Activated T-cell treated with anti-CD3 and anti-CD28 coated beads, Interleukin-2, amount 50 U/mL, for 72 hours (primary cell): ENCODE measurements at regions not wholly inside any gene's neighbourhood (a gene's known extent, or its start where the extent isn't known, plus 50 kb on each side); places are given as distances from the start of the nearest gene placed in this dataset.
"Not testable (repeated sequence)": the region's sequence is repeated elsewhere in the genome, so short reads cannot be mapped to it uniquely, and the experiment has no call there.

Experiments
- ATAC-seq, 2 donors: fragments of 150-1000 bp; cut with Tn5 transposase; replicated peaks in 1 of 2; 2 replicates each; pipeline ENCODE4 v1.10.0; 2021; ENCODE audit warnings: moderate library complexity in 2 of 2, mild to moderate bottlenecking in 1 of 2
- DNase-seq, 2 donors: peaks; one replicate each; pipeline ENCODE4 v3.0.0; 2021 to 2022; ENCODE audit warnings: mixed read lengths in 1 of 2
- H3K27ac Mint-ChIP-seq: one replicate; pipeline ENCODE4 v1.8.0; 2022; ENCODE audit warnings: mild to moderate bottlenecking, moderate library complexity, mixed read lengths
- H3K27me3 Mint-ChIP-seq: one replicate; pipeline ENCODE4 v1.8.0; 2022; ENCODE audit warnings: low read depth, mixed read lengths
- H3K36me3 Mint-ChIP-seq, 2 donors: one replicate each; pipeline ENCODE4 v1.8.0; 2022; ENCODE audit warnings: mixed read lengths in 2 of 2, mild to moderate bottlenecking in 1 of 2; ENCODE audit not compliant: insufficient read depth in 2 of 2
- H3K4me1 Mint-ChIP-seq: one replicate; pipeline ENCODE4 v1.8.0; 2022; ENCODE audit warnings: low read depth, mixed read lengths
- H3K4me3 Mint-ChIP-seq, 2 donors: one replicate each; pipeline ENCODE4 v1.8.0; 2022; ENCODE audit warnings: mild to moderate bottlenecking in 2 of 2, mixed read lengths in 2 of 2, moderate library complexity in 2 of 2
- H3K9me3 Mint-ChIP-seq, 2 donors: one replicate each; pipeline ENCODE4 v1.8.0; 2022; ENCODE audit warnings: mixed read lengths in 2 of 2

DNA sequence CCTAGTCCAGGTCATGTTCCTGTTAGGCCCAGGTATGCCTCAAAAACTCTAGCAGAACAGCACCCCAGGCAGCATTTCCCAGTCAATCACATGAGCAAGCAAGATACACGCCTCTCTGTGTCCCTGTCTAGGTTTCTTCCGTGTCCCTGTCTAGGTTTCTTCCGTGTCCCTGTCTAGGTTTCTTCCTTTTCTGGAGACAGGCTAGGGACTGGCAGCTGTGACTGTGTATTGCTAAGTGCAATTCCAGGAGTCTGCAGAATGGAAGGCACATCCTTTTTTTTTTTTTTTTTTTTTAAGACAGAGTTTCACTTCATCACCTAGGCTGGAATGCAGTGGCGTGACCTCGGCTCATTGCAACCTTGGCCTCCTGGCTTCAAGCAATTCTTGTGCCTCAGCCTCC is 77.6 kb downstream of the SETD4 start:
- H3K27me3 Mint-ChIP-seq = peaks cover 18% of the 10 kb centered on the region
- H3K4me3 Mint-ChIP-seq = no peak overlapping the region
- no peak overlapping the region for H3K27ac Mint-ChIP-seq
- ATAC-seq = no peak
- H3K36me3 Mint-ChIP-seq = peaks cover 0 to 3% of the 10 kb centered on the region in 2 donors
- no peaks in the 10 kb centered on the region for H3K4me1 Mint-ChIP-seq
- H3K9me3 Mint-ChIP-seq = peaks cover 0 to 2% of the 10 kb centered on the region in 2 donors
- no peak for DNase-seq

- H3K27me3 Mint-ChIP-seq = peaks cover 18% of the 10 kb centered on the region
- DNase-seq (no peak), ATAC-seq (no peak)
- peaks cover 0 to 3% of the 10 kb centered on the region in 2 donors for H3K36me3 Mint-ChIP-seq
- peaks cover 0 to 2% of the 10 kb centered on the region in 2 donors for H3K9me3 Mint-ChIP-seq
- no peak overlapping the region for H3K4me3 Mint-ChIP-seq
- no peaks in the 10 kb centered on the region for H3K4me1 Mint-ChIP-seq
- H3K27ac Mint-ChIP-seq = no peak overlapping the region
Measured at GRCh38 chr21:35981514-35982070, 78.7 kb downstream of the SETD4 start.

GRCh38 chr21:35980821-35981220 is 79.5 kb downstream of the SETD4 start:
- peaks cover 0 to 3% of the 10 kb centered on the region in 2 donors for H3K36me3 Mint-ChIP-seq
- DNase-seq = no peak
- ATAC-seq = no peak
- no peak overlapping the region for H3K27ac Mint-ChIP-seq
- H3K27me3 Mint-ChIP-seq = peaks cover 12% of the 10 kb centered on the region
- H3K4me3 Mint-ChIP-seq = no peak overlapping the region
- no peaks in the 10 kb centered on the region for H3K4me1 Mint-ChIP-seq
- H3K9me3 Mint-ChIP-seq = peaks cover 0 to 2% of the 10 kb centered on the region in 2 donors

GRCh38 chr21:35977860-35978259 is 82.5 kb downstream of the SETD4 start:
- not testable (repeated sequence) for H3K27ac Mint-ChIP-seq, H3K4me1 Mint-ChIP-seq, DNase-seq

GRCh38 chr21:35976929-35977328 is 83.4 kb downstream of the SETD4 start:
- H3K27me3 Mint-ChIP-seq = peaks cover 7% of the 10 kb centered on the region
- H3K4me1 Mint-ChIP-seq = no peaks in the 10 kb centered on the region
- peaks cover 0 to 2% of the 10 kb centered on the region in 2 donors for H3K9me3 Mint-ChIP-seq
- no peak overlapping the region for H3K4me3 Mint-ChIP-seq
- no peak overlapping the region for H3K27ac Mint-ChIP-seq
- DNase-seq (no peak), ATAC-seq (no peak)
- H3K36me3 Mint-ChIP-seq = peaks cover 0 to 3% of the 10 kb centered on the region in 2 donors

More at GRCh38 chr21:35977860-35978259, 82.5 kb downstream of the SETD4 start:
- not testable (repeated sequence) for H3K4me3 Mint-ChIP-seq, ATAC-seq, H3K9me3 Mint-ChIP-seq, H3K36me3 Mint-ChIP-seq, H3K27me3 Mint-ChIP-seq

- DNase-seq (no peak), ATAC-seq (no peak)
- Mint-ChIP-seq H3K9me3 (peaks cover 0 to 2% of the 10 kb centered on the region in 2 donors), H3K27me3 (peaks cover 7% of the 10 kb centered on the region), H3K36me3 (peaks cover 0 to 3% of the 10 kb centered on the region in 2 donors), H3K4me3 (no peak overlapping the region), H3K4me1 (no peaks in the 10 kb centered on the region), H3K27ac (no peak overlapping the region)
Measured at GRCh38 chr21:35976481-35976880, 83.8 kb downstream of the SETD4 start.

DNA sequence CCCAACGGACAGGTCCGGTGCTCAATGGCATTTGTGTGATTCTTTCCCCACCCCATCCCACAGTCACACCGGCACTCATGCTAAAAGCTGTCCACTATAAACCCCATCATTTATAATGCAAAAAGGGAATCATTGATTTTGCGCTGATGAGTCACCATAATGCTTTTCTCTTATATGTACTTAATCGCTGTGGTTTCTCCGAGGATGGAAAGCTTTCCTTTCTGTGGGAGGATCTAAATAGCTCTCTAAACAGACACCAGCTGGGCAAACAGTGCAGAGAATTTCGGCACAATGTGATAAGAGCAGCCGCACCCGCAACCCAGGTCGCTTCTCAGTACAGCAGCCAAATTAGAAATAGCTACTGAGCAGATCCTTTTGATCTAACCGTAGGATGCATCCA is 85.6 kb downstream of the SETD4 start:
- ATAC-seq = no peak
- peaks cover 0 to 2% of the 10 kb centered on the region in 2 donors for H3K9me3 Mint-ChIP-seq
- no peak overlapping the region for H3K27ac Mint-ChIP-seq
- H3K36me3 Mint-ChIP-seq = peaks cover 0 to 3% of the 10 kb centered on the region in 2 donors
- H3K4me3 Mint-ChIP-seq = no peak overlapping the region
- no peak for DNase-seq
- peaks cover 7% of the 10 kb centered on the region for H3K27me3 Mint-ChIP-seq
- H3K4me1 Mint-ChIP-seq = no peaks in the 10 kb centered on the region

DNA sequence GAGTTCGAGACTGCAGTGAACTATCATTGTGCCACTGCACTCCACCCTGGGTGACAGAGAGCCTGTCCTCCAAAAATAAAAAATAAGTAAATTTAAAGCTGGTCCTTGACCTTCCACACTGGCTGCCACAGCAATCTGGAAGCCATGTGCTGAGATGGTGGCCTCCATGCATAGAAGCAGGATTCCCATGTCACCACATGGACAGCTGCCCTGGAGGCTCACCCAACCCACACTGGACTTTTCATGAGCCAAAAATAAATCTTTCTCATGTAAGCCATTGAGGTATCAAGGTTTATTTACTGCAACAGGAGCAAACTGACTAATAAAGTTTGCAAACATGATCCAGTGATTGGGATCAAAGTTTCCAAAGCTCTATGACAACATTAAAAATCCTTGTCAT is 88.5 kb downstream of the SETD4 start:
- no peak for ATAC-seq
- H3K4me1 Mint-ChIP-seq = no peaks in the 10 kb centered on the region
- no peak for DNase-seq
- no peaks in the 10 kb centered on the region for H3K9me3 Mint-ChIP-seq
- peaks cover 7% of the 10 kb centered on the region for H3K27me3 Mint-ChIP-seq
- no peak overlapping the region for H3K27ac Mint-ChIP-seq
- H3K36me3 Mint-ChIP-seq = no peaks in the 10 kb centered on the region
- H3K4me3 Mint-ChIP-seq = no peak overlapping the region

GRCh38 chr21:35969281-35969680 is 91.0 kb downstream of the SETD4 start:
- ATAC-seq = no peak
- Mint-ChIP-seq H3K27ac (no peak overlapping the region), H3K36me3 (no peaks in the 10 kb centered on the region), H3K4me3 (no peak overlapping the region), H3K27me3 (peaks cover 13% of the 10 kb centered on the region), H3K4me1 (no peaks in the 10 kb centered on the region), H3K9me3 (no peaks in the 10 kb centered on the region)
- DNase-seq = no peak

DNA sequence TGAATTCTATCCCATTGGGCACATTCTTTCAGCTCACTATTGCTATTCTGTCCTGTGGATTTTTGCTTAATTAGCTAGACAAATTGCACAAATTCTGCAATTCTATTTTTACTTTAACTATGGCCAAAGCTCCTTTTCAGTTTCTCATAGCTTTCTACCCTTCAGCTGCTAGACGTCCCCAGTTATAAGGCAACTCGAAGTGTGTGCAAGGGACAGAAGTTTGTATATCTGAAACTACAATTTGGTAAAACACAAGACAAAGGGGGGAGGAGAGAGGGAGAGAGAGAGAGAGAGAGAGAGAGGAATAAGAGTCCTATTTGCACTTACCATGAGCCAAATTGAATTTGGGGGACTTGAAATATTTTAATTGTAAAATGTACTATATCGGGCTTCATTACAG is 91.8 kb downstream of the SETD4 start:
- H3K4me3 Mint-ChIP-seq = no peak overlapping the region
- no peaks in the 10 kb centered on the region for H3K36me3 Mint-ChIP-seq
- DNase-seq = no peak
- H3K27ac Mint-ChIP-seq = no peak overlapping the region
- H3K9me3 Mint-ChIP-seq = no peaks in the 10 kb centered on the region
- peaks cover 13% of the 10 kb centered on the region for H3K27me3 Mint-ChIP-seq
- H3K4me1 Mint-ChIP-seq = no peaks in the 10 kb centered on the region
- no peak for ATAC-seq

DNA sequence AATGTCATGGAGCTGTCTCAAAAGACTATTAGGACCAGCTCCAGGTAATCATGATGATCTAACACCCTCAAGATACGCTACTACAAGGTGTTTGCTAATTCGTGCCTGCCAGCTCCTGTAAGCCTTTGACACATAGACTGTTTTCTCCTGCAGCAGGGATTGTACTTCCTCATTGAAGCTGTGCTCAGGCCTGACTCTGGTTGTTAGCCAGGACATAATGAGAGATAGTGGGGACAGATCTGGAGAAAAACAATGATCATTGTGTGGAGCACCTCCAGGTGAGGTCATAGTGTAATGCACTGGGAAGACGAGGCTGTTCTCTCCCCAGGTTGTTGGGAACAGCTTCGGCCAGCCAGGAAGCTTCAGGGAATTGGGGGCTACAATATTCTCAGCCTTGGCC is 94.6 kb downstream of the SETD4 start:
- Mint-ChIP-seq H3K27me3 (peaks cover 22% of the 10 kb centered on the region), H3K4me1 (no peaks in the 10 kb centered on the region), H3K4me3 (no peak overlapping the region), H3K9me3 (no peaks in the 10 kb centered on the region), H3K27ac (no peak overlapping the region), H3K36me3 (no peaks in the 10 kb centered on the region)
- no peak for ATAC-seq
- DNase-seq = no peak

- H3K36me3 Mint-ChIP-seq = no peaks in the 10 kb centered on the region
- H3K9me3 Mint-ChIP-seq = no peaks in the 10 kb centered on the region
- no peak for ATAC-seq
- DNase-seq = no peak
- no peak overlapping the region for H3K4me3 Mint-ChIP-seq
- H3K27ac Mint-ChIP-seq = no peak overlapping the region
- H3K27me3 Mint-ChIP-seq = peaks cover 22% of the 10 kb centered on the region
- H3K4me1 Mint-ChIP-seq = no peaks in the 10 kb centered on the region
Measured at GRCh38 chr21:35963920-35964451, 96.3 kb downstream of the SETD4 start.

DNA sequence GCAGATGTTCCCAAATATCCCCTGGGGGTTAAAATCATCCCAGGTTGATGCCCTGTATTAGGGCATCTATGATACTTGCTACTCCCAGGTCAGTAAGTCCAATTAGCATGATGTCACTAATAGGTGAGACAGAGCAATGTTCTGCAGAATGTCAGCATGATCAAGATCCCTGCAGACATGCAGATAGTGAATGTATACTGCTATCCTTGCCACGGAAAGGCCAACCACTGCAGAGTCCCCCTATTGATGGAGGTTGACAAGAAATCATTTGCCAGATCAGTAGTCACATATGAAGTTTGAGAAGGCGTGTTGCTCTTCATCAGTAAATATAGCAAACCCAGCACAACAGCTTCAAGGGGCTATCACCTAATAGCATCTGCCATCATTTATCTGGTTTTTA is 97.4 kb downstream of the SETD4 start:
- Mint-ChIP-seq H3K27ac (no peak overlapping the region), H3K4me3 (no peak overlapping the region), H3K36me3 (no peaks in the 10 kb centered on the region), H3K9me3 (no peaks in the 10 kb centered on the region), H3K27me3 (peaks cover 22% of the 10 kb centered on the region), H3K4me1 (no peaks in the 10 kb centered on the region)
- DNase-seq = no peak
- no peak for ATAC-seq

DNA sequence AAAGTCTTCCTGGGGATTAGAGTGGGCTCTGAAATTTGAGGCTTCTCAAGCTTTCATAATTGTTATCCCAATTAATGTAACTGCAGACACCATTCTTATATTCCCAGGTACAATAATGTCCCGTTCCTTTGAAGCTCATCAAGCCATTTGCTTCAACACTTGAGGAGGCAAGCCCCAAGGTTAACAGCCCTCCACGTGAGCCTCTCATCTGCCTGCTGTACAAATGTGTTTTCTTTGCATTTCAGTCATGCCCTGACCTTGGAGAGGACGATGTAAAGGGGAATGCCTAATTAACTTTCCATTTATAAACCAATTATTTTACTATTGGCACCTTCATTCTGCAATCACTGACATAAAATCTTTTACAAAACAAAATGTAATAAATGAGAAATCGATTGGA is 106.3 kb downstream of the SETD4 start:
- DNase-seq = no peak
- peaks cover 9% of the 10 kb centered on the region for H3K27me3 Mint-ChIP-seq
- no peak overlapping the region for H3K27ac Mint-ChIP-seq
- no peaks in the 10 kb centered on the region for H3K4me1 Mint-ChIP-seq
- no peaks in the 10 kb centered on the region for H3K9me3 Mint-ChIP-seq
- no peaks in the 10 kb centered on the region for H3K36me3 Mint-ChIP-seq
- H3K4me3 Mint-ChIP-seq = no peak overlapping the region
- no peak for ATAC-seq
